ENCODE measurements at regions not wholly inside any gene's neighbourhood (a gene's known extent, or its start where the extent isn't known, plus 50 kb on each side); places are given as distances from the start of the nearest gene placed in this dataset.
"Not testable (repeated sequence)": the region's sequence is repeated elsewhere in the genome, so short reads cannot be mapped to it uniquely, and the experiment has no call there.

GRCh38 chr3:81354119-81354518, 407.3 kb downstream of the GBE1 start:
- Mint-ChIP-seq H3K4me1 (no peaks in the 10 kb centered on the region), H3K27ac (no peak overlapping the region), H3K4me3 (no peak overlapping the region), H3K27me3 (ENCODE audit: low read depth) (no peaks in the 10 kb centered on the region), H3K9me3 (peaks cover 6% of the 10 kb centered on the region), H3K36me3 (ENCODE audit: low read depth) (no peaks in the 10 kb centered on the region)
- TF ChIP-seq CTCF (IDR thresholded peaks at IDR 0.05; ENCODE audit: unreplicated experiment in 3 of 3), result no peak

GRCh38 chr3:81352867-81353266, 408.6 kb downstream of the GBE1 start:
- Mint-ChIP-seq H3K4me1 (no peaks in the 10 kb centered on the region), H3K36me3 (ENCODE audit: low read depth) (no peaks in the 10 kb centered on the region), H3K27me3 (ENCODE audit: low read depth) (no peaks in the 10 kb centered on the region), H3K4me3 (no peak overlapping the region), H3K9me3 (peaks cover 6% of the 10 kb centered on the region), H3K27ac (no peak overlapping the region)
- no peak for TF ChIP-seq CTCF (IDR thresholded peaks at IDR 0.05; ENCODE audit: unreplicated experiment in 3 of 3)

- no peaks in the 10 kb centered on the region for H3K9me3 Mint-ChIP-seq
- H3K27me3 Mint-ChIP-seq (ENCODE audit: low read depth), result no peaks in the 10 kb centered on the region
- no peak overlapping the region for H3K27ac Mint-ChIP-seq
- no peak for TF ChIP-seq CTCF (IDR thresholded peaks at IDR 0.05; ENCODE audit: unreplicated experiment in 3 of 3)
- no peak overlapping the region for H3K4me3 Mint-ChIP-seq
- no peaks in the 10 kb centered on the region for H3K4me1 Mint-ChIP-seq
- no peaks in the 10 kb centered on the region for H3K36me3 Mint-ChIP-seq (ENCODE audit: low read depth)
These were observed 411.6 kb downstream of the GBE1 start for GRCh38 chr3:81349816-81350340.

GRCh38 chr3:81339040-81339845, 422.2 kb downstream of the GBE1 start:
- H3K4me3 Mint-ChIP-seq, result no peak overlapping the region
- H3K9me3 Mint-ChIP-seq, result no peaks in the 10 kb centered on the region
- H3K4me1 Mint-ChIP-seq, result no peaks in the 10 kb centered on the region
- no peaks in the 10 kb centered on the region for H3K36me3 Mint-ChIP-seq (ENCODE audit: low read depth)
- no peaks in the 10 kb centered on the region for H3K27me3 Mint-ChIP-seq (ENCODE audit: low read depth)
- TF ChIP-seq CTCF (IDR thresholded peaks at IDR 0.05; ENCODE audit: unreplicated experiment in 3 of 3), result peak; percentile 47 to 62 (median 53)
- H3K27ac Mint-ChIP-seq, result no peak overlapping the region

GRCh38 chr3:81336470-81336869, 425.0 kb downstream of the GBE1 start:
- TF ChIP-seq CTCF (IDR thresholded peaks at IDR 0.05; ENCODE audit: unreplicated experiment in 3 of 3), result no peak
- Mint-ChIP-seq H3K27ac (no peak overlapping the region), H3K36me3 (ENCODE audit: low read depth) (no peaks in the 10 kb centered on the region), H3K27me3 (ENCODE audit: low read depth) (no peaks in the 10 kb centered on the region), H3K4me3 (no peak overlapping the region), H3K4me1 (no peaks in the 10 kb centered on the region), H3K9me3 (no peaks in the 10 kb centered on the region)

GRCh38 chr3:81329835-81330234, 431.6 kb downstream of the GBE1 start:
- not testable (repeated sequence) for H3K36me3 Mint-ChIP-seq (ENCODE audit: low read depth); H3K27ac Mint-ChIP-seq; H3K4me1 Mint-ChIP-seq; H3K9me3 Mint-ChIP-seq; H3K4me3 Mint-ChIP-seq; H3K27me3 Mint-ChIP-seq (ENCODE audit: low read depth)

All from nephron (organoid).